ENCODE measurements at regions not wholly inside any gene's neighbourhood (a gene's known extent, or its start where the extent isn't known, plus 50 kb on each side); places are given as distances from the start of the nearest gene placed in this dataset.
"Not testable (repeated sequence)": the region's sequence is repeated elsewhere in the genome, so short reads cannot be mapped to it uniquely, and the experiment has no call there.

GRCh38 chr19:27745978-27746542 lies 1466.9 kb downstream of the UQCRFS1 start:
- no peak for DNase-seq (ENCODE audit: low spot score)

GRCh38 chr19:27744926-27745768 lies 1467.8 kb downstream of the UQCRFS1 start:
- DNase-seq (ENCODE audit: low spot score), result no peak

- no peak for DNase-seq (ENCODE audit: low spot score)
These were observed 1470.9 kb downstream of the UQCRFS1 start for GRCh38 chr19:27742041-27742440.

- no peak for DNase-seq (ENCODE audit: low spot score)
These were observed 1471.7 kb downstream of the UQCRFS1 start for GRCh38 chr19:27741236-27741635.

- DNase-seq (ENCODE audit: low spot score), result no peak
These were observed 1472.6 kb downstream of the UQCRFS1 start for GRCh38 chr19:27740396-27740795.

GRCh38 chr19:27738569-27739193 lies 1474.3 kb downstream of the UQCRFS1 start:
- DNase-seq (ENCODE audit: low spot score), result no peak

GRCh38 chr19:27736225-27736624 lies 1476.7 kb downstream of the UQCRFS1 start:
- DNase-seq (ENCODE audit: low spot score), result no peak

- DNase-seq (ENCODE audit: low spot score), result no peak
These were observed 1477.6 kb downstream of the UQCRFS1 start for GRCh38 chr19:27735314-27735713.

- DNase-seq (ENCODE audit: low spot score), result no peak
These were observed 1478.3 kb downstream of the UQCRFS1 start for GRCh38 chr19:27734496-27735220.

- DNase-seq (ENCODE audit: low spot score), result no peak
These were observed 1479.2 kb downstream of the UQCRFS1 start for GRCh38 chr19:27733551-27734266.

- DNase-seq (ENCODE audit: low spot score), result no peak
These were observed 1483.6 kb downstream of the UQCRFS1 start for GRCh38 chr19:27729332-27729731.

GRCh38 chr19:27722625-27723024 lies 1490.3 kb downstream of the UQCRFS1 start:
- no peak for DNase-seq (ENCODE audit: low spot score)

GRCh38 chr19:27720155-27720554 lies 1492.8 kb downstream of the UQCRFS1 start:
- no peak for DNase-seq (ENCODE audit: low spot score)

- DNase-seq (ENCODE audit: low spot score), result no peak
These were observed 1493.9 kb downstream of the UQCRFS1 start for GRCh38 chr19:27719034-27719433.

- DNase-seq (ENCODE audit: low spot score), result no peak
These were observed 1494.7 kb downstream of the UQCRFS1 start for GRCh38 chr19:27718234-27718633.

GRCh38 chr19:27717825-27718224 lies 1495.1 kb downstream of the UQCRFS1 start:
- no peak for DNase-seq (ENCODE audit: low spot score)

GRCh38 chr19:27716922-27717321 lies 1496.0 kb downstream of the UQCRFS1 start:
- DNase-seq (ENCODE audit: low spot score), result no peak

- no peak for DNase-seq (ENCODE audit: low spot score)
These were observed 1498.1 kb downstream of the UQCRFS1 start for GRCh38 chr19:27714857-27715256.

GRCh38 chr19:27709496-27709895 lies 1503.5 kb downstream of the UQCRFS1 start:
- DNase-seq (ENCODE audit: low spot score), result no peak

- not testable (repeated sequence) for DNase-seq (ENCODE audit: low spot score)
These were observed 1504.0 kb downstream of the UQCRFS1 start for GRCh38 chr19:27708986-27709385.

- not testable (repeated sequence) for DNase-seq (ENCODE audit: low spot score)
These were observed 1505.9 kb downstream of the UQCRFS1 start for GRCh38 chr19:27707026-27707425.

- no peak for DNase-seq (ENCODE audit: low spot score)
These were observed 1507.1 kb downstream of the UQCRFS1 start for GRCh38 chr19:27705896-27706295.
